ENCODE measurements at regions not wholly inside any gene's neighbourhood (a gene's known extent, or its start where the extent isn't known, plus 50 kb on each side); places are given as distances from the start of the nearest gene placed in this dataset.

DNA sequence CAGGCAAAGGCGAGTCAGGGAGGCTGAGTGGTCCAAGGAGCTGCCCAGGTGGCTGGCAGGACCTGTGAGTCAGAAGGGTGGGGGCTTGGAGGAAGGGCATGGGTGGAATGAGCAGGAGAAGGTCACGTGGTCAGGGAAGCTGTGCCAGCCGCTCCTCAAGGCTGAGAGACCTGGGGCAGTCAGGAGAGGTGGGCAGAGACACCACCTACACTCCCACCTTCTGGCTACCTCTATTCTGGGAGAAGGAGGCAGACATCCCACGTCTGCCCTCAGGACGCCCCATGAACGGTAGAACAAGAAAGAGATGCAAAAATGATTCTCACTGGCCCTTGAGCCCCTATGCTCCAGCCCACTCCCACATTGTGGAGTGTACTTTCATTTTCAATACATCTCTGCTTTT lies 151.8 kb upstream of the RAB4A start:
- Histone ChIP-seq H3K9me3 (ENCODE audit: control insufficient read depth, insufficient read depth, low read length) (peaks cover 6% of the 10 kb centered on the region), H3K4me3 (ENCODE audit: low read depth, low read length) (no peak overlapping the region), H3K27ac (ENCODE audit: low read depth, low read length) (no peak overlapping the region), H3K27me3 (ENCODE audit: control insufficient read depth, insufficient read depth, low read length) (peaks cover 19% of the 10 kb centered on the region)
- TF ChIP-seq, protein P1, sequence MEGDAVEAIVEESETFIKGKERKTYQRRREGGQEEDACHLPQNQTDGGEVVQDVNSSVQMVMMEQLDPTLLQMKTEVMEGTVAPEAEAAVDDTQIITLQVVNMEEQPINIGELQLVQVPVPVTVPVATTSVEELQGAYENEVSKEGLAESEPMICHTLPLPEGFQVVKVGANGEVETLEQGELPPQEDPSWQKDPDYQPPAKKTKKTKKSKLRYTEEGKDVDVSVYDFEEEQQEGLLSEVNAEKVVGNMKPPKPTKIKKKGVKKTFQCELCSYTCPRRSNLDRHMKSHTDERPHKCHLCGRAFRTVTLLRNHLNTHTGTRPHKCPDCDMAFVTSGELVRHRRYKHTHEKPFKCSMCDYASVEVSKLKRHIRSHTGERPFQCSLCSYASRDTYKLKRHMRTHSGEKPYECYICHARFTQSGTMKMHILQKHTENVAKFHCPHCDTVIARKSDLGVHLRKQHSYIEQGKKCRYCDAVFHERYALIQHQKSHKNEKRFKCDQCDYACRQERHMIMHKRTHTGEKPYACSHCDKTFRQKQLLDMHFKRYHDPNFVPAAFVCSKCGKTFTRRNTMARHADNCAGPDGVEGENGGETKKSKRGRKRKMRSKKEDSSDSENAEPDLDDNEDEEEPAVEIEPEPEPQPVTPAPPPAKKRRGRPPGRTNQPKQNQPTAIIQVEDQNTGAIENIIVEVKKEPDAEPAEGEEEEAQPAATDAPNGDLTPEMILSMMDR (IDR thresholded peaks at IDR 0.05; ENCODE audit: low read depth, low read length) = no peak
- ChIA-PET POLR2A (no interaction called here), CTCF (no interaction called here)
- no peak for DNase-seq (ENCODE audit: low read depth, low spot score)

- Histone ChIP-seq H3K9me3 (ENCODE audit: control insufficient read depth, insufficient read depth, low read length) (peaks cover 6% of the 10 kb centered on the region), H3K4me3 (ENCODE audit: low read depth, low read length) (no peak overlapping the region), H3K27ac (ENCODE audit: low read depth, low read length) (no peak overlapping the region), H3K27me3 (ENCODE audit: control insufficient read depth, insufficient read depth, low read length) (peaks cover 26% of the 10 kb centered on the region)
- ChIA-PET CTCF (no interaction called here), POLR2A (no interaction called here)
- no peak for DNase-seq (ENCODE audit: low read depth, low spot score)
- TF ChIP-seq, protein P1 (IDR thresholded peaks at IDR 0.05; ENCODE audit: low read depth, low read length) = no peak
These were observed 151.0 kb upstream of the RAB4A start for GRCh38 chr1:229119876-229120275.

GRCh38 chr1:229121845-229122436 lies 149.0 kb upstream of the RAB4A start:
- Histone ChIP-seq H3K27me3 (ENCODE audit: control insufficient read depth, insufficient read depth, low read length) (peaks cover 20% of the 10 kb centered on the region), H3K27ac (ENCODE audit: low read depth, low read length) (no peak overlapping the region), H3K4me3 (ENCODE audit: low read depth, low read length) (no peak overlapping the region), H3K9me3 (ENCODE audit: control insufficient read depth, insufficient read depth, low read length) (peaks cover 6% of the 10 kb centered on the region)
- TF ChIP-seq, protein P1 (IDR thresholded peaks at IDR 0.05; ENCODE audit: low read depth, low read length) = no peak
- POLR2A ChIA-PET = no interaction called here
- CTCF ChIA-PET = no interaction called here
- DNase-seq (ENCODE audit: low read depth, low spot score) = no peak

DNA sequence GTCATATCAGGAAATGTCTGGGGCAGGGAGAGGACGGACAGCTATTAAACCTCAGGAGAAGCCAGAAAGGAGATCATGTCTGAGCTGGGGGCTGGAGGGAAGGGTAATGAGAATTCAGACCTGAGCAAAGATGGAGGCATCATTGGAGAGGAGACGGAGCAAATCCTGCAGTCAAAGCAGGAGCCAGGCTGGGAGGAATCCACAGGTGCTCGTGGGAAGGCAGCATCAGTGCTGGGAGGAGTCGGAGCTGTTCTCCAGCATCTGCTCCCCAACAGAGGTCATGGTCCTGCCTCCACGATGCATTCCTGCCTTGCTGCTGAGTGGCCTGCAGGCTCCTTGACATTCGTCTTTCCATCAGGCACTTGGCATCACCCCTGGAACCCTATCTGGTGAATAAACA lies 148.3 kb upstream of the RAB4A start:
- Histone ChIP-seq H3K9me3 (ENCODE audit: control insufficient read depth, insufficient read depth, low read length) (peaks cover 6% of the 10 kb centered on the region), H3K27ac (ENCODE audit: low read depth, low read length) (no peak overlapping the region), H3K27me3 (ENCODE audit: control insufficient read depth, insufficient read depth, low read length) (peaks cover 20% of the 10 kb centered on the region), H3K4me3 (ENCODE audit: low read depth, low read length) (no peak overlapping the region)
- POLR2A ChIA-PET = no interaction called here
- TF ChIP-seq, protein P1 (IDR thresholded peaks at IDR 0.05; ENCODE audit: low read depth, low read length) = no peak
- CTCF ChIA-PET = no interaction called here
- DNase-seq (ENCODE audit: low read depth, low spot score) = no peak

DNA sequence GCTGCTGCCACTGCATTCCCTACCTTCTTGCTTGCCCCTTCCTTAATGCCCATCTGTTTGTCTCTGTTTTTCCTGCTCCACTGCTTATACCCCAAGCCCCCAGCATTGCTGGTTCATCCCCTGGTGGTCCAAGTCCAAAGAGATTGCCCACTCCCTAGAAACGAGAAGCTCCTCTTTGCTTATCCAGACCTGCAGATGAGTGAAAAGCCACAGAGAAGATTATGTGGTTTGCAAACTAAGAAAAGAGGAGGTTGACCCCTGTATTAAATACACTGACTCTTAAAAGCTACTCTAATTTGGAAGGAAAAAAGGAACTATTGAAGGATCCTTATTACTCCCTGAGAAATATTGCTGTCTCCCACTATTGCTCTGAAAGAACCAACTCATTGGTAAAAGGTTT lies 146.8 kb upstream of the RAB4A start:
- Histone ChIP-seq H3K27me3 (ENCODE audit: control insufficient read depth, insufficient read depth, low read length) (peaks cover 24% of the 10 kb centered on the region), H3K27ac (ENCODE audit: low read depth, low read length) (no peak overlapping the region), H3K9me3 (ENCODE audit: control insufficient read depth, insufficient read depth, low read length) (peaks cover 2% of the 10 kb centered on the region), H3K4me3 (ENCODE audit: low read depth, low read length) (no peak overlapping the region)
- ChIA-PET CTCF (no interaction called here), POLR2A (no interaction called here)
- no peak for DNase-seq (ENCODE audit: low read depth, low spot score)
- TF ChIP-seq, protein P1 (IDR thresholded peaks at IDR 0.05; ENCODE audit: low read depth, low read length) = no peak

Data from AG04450 (cell line).